Stomach (tissue), 4 donors: ENCODE measurements at regions not wholly inside any gene's neighbourhood (a gene's known extent, or its start where the extent isn't known, plus 50 kb on each side); places are given as distances from the start of the nearest gene placed in this dataset.

ENCODE experiments used
- EP300 ChIP-seq: sonication (generic); formaldehyde crosslinking; IDR thresholded peaks from one replicate; pipeline ENCODE4 v1.6.1; 2017; ENCODE audit warnings: antibody characterized with exemption
- POLR2AphosphoS5 ChIP-seq, 3 donors: sonication (generic); formaldehyde crosslinking; IDR thresholded peaks; one replicate each; pipeline ENCODE4 v1.6.1; 2016; ENCODE audit warnings: antibody characterized with exemption in 3 of 3
- TF ChIP-seq, protein P1 (sequence below), 7 experiments: fragments of 450-650 bp in 4 of 7; fragments of 200-600 bp in 3 of 7; sonication (generic) in 3 of 7; IDR thresholded peaks; one replicate each; pipeline ENCODE4 v1.5.1; 2016 to 2019; ENCODE audit warnings: antibody characterized with exemption in 7 of 7, control low read depth in 2 of 7, mild to moderate bottlenecking in 1 of 7

DNA sequence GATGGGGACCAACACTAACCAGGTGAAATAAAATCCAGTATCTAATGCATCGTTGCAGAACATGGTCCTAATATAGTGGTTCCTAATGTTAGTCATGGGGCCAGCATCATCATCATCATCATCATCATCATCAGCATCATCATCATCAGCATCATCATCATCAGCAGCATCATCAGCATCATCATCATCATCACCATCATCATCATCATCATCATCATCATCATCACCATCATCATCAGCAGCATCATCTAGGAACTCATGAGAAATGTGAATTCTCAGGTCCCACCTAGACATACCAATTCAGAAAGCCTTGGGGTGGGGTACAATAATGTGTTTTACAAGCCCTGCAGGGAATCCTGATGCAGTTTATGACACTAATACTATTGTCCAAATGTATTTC lies 179.4 kb upstream of the LRRN1 start:
- TF ChIP-seq, protein P1, sequence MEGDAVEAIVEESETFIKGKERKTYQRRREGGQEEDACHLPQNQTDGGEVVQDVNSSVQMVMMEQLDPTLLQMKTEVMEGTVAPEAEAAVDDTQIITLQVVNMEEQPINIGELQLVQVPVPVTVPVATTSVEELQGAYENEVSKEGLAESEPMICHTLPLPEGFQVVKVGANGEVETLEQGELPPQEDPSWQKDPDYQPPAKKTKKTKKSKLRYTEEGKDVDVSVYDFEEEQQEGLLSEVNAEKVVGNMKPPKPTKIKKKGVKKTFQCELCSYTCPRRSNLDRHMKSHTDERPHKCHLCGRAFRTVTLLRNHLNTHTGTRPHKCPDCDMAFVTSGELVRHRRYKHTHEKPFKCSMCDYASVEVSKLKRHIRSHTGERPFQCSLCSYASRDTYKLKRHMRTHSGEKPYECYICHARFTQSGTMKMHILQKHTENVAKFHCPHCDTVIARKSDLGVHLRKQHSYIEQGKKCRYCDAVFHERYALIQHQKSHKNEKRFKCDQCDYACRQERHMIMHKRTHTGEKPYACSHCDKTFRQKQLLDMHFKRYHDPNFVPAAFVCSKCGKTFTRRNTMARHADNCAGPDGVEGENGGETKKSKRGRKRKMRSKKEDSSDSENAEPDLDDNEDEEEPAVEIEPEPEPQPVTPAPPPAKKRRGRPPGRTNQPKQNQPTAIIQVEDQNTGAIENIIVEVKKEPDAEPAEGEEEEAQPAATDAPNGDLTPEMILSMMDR (IDR thresholded peaks at IDR 0.05) = no peak
- no peak for TF ChIP-seq EP300
- TF ChIP-seq POLR2AphosphoS5 (IDR thresholded peaks at IDR 0.05) = no peak
